IPS-20b (cell line): ENCODE measurements at regions not wholly inside any gene's neighbourhood (a gene's known extent, or its start where the extent isn't known, plus 50 kb on each side); places are given as distances from the start of the nearest gene placed in this dataset.
A peak's percentile ranks its signal among the peaks of the same experiment; 100 is the strongest.

Source experiments
- H3K27ac ChIP-seq: one replicate; pipeline ENCODE4 v1.5.1; 2013; ENCODE audit warnings: low read length
- H3K27me3 ChIP-seq: 2 replicates; pipeline ENCODE4 v1.6.1; 2013; ENCODE audit warnings: mild to moderate bottlenecking, low read length, inconsistent platforms; ENCODE audit not compliant: insufficient read depth
- H3K36me3 ChIP-seq: 2 replicates; pipeline ENCODE4 v1.6.1; 2013; ENCODE audit warnings: low read depth, mild to moderate bottlenecking, inconsistent platforms, low read length, moderate library complexity; ENCODE audit not compliant: insufficient read depth
- H3K4me1 ChIP-seq: 2 replicates; pipeline ENCODE4 v1.6.1; 2013; ENCODE audit warnings: mild to moderate bottlenecking, control low read depth, inconsistent platforms, low read length, moderate library complexity; ENCODE audit not compliant: insufficient read depth
- H3K4me3 ChIP-seq: 2 replicates; pipeline ENCODE4 v1.5.1; 2013; ENCODE audit warnings: mild to moderate bottlenecking, low read length, inconsistent platforms
- H3K9ac ChIP-seq: 2 replicates; pipeline ENCODE4 v1.6.1; 2013; ENCODE audit warnings: low read depth, mild to moderate bottlenecking, inconsistent platforms, low read length, moderate library complexity
- H3K9me3 ChIP-seq: 2 replicates; pipeline ENCODE4 v1.6.1; 2013; ENCODE audit warnings: mild to moderate bottlenecking, low read depth, low read length, inconsistent platforms; ENCODE audit not compliant: insufficient read depth

DNA sequence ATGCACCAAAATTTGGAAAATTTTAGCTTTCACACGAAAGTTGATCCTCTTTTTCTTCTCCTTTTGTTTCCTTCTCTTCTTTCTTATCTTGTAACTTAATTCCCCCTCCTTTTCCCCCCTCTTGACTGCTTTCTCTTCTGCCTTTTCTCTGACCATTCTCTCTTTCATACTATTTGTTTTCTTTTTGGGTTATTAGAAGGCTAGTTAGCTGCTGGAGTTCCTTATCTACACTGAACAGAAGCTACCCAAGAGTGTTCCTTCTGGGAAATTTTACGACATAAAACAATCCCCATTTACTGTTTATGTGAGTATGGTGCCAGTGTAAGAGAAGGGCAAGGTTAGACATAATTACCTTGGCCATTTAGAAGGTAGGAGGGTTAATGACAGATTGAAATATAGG is 218.4 kb upstream of the DTNA start:
- no peak overlapping the region for H3K27ac ChIP-seq

DNA sequence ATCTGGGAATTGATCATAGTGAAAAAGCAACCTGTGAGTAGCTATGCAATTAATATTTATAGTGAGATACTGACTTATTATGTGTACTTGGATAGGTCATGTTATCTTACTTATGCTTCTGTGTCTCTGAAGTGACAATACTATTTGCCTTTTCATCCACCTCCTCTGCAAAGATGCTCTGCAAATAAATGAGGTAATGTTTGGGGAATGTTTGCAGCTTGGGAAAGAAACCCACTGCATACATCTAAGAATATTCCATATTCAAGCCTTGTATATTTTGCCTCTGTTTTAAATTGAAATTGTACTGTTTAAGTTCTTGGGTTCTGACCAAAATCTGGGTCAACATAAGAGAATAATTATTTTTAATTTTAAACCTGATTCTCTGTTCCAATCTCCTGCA is 217.4 kb upstream of the DTNA start:
- no peaks in the 10 kb centered on the region for H3K36me3 ChIP-seq
- peaks cover 46% of the 10 kb centered on the region for H3K4me1 ChIP-seq
- peak overlapping the region; percentile 82 for H3K4me3 ChIP-seq
- H3K9me3 ChIP-seq = no peaks in the 10 kb centered on the region
- peak overlapping the region; percentile 58; the same call in 1 of the 2 replicates for H3K9ac ChIP-seq
- H3K27ac ChIP-seq = no peak overlapping the region
- peaks cover 14% of the 10 kb centered on the region for H3K27me3 ChIP-seq

More for the DNA sequence above, 218.4 kb upstream of the DTNA start:
- peaks cover 48% of the 10 kb centered on the region for H3K4me1 ChIP-seq
- no peak overlapping the region for H3K9ac ChIP-seq
- H3K36me3 ChIP-seq = no peaks in the 10 kb centered on the region
- H3K27me3 ChIP-seq = peaks cover 14% of the 10 kb centered on the region
- H3K9me3 ChIP-seq = no peaks in the 10 kb centered on the region
- no peak overlapping the region for H3K4me3 ChIP-seq

DNA sequence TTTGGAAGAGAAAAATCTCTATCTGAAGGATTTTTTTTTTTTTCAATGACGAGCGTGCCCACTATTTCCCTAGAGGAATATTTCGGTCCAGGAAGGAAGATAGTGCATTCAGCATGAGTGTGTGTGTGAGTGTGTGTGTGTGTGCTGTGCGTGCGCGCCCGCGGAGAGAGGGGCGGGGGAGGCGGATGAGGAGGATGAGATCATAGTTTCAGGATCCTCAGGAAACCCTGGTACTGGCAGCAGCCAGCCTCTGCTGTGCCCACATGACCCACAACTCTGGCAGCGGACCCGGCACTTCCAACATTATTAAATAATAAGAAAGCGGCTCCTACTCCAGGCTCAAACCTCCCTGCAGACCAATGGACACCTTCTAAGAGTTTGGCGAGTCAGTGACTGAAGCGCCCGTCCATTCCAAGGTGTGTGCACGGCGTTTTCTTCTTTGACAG is 217.0 kb upstream of the DTNA start:
- Histone ChIP-seq H3K4me3 (peak overlapping the region; percentile 82), H3K27me3 (peaks cover 14% of the 10 kb centered on the region), H3K4me1 (peaks cover 42% of the 10 kb centered on the region), H3K27ac (no peak overlapping the region), H3K9me3 (no peaks in the 10 kb centered on the region), H3K9ac (peak overlapping the region; percentile 58; the same call in 1 of the 2 replicates), H3K36me3 (no peaks in the 10 kb centered on the region)

DNA sequence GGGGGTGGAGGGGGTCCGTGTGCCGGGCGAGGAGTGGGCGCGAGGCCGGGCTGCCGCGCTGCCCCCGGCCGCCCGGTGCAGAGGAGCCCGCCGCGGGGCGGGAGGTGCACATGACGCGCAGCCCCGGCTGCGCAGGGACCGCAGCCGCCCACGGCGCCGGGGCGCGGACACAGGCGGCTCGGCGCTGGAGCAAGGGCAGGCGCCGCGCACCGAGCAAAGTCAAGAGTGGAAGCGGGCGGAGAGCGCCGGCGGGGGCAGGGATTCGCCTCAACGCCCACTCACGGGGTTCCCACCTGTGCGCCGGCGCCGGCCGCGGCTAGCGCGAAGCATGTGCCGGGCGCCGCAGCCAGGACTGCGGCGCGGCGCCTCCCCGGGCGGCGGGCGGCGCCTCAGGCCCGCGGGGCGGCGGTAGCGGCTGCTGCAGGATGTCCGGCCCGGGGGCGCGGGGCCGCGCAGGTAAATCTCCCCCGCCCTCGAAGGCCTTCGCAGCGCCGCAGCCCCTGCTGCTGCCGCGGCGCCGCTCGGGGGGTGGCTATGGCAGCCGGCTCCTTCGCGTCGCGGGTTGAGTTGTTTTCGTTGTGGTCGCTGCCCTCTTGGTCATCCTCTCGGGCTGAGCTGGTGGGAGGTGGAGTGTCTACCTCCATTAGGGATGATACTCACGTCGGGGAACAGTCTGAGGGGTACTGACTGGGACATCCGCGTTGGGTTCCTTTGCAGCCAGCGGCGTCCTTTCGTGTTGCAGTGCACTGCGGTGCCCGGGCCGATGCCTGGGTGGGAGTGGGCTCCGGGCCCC is 216.3 kb upstream of the DTNA start:
- Histone ChIP-seq H3K9ac (peak overlapping the region; percentile 67; the same call in 1 of the 2 replicates), H3K4me1 (peaks cover 36% of the 10 kb centered on the region), H3K36me3 (no peaks in the 10 kb centered on the region), H3K4me3 (peak overlapping the region; percentile 82), H3K9me3 (no peaks in the 10 kb centered on the region), H3K27ac (no peak overlapping the region), H3K27me3 (peaks cover 14% of the 10 kb centered on the region)

DNA sequence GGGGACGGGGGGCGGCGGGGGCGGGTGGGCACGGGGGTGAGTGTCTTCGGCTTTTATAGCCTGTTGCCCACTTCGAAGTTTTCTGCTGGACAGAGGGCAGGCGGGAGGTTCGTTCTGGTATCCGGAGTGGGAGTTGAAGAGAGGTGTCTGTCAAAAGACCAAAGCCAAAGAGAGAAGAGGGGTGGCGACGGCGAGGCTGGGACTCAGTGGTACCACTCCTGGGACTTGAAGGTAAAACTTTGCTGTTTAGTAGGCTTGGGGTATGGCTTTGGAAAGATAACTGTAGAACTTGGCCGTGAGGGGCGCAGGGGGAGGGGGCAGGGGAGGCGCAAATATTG is 215.8 kb upstream of the DTNA start:
- Histone ChIP-seq H3K36me3 (no peaks in the 10 kb centered on the region), H3K9ac (no peak overlapping the region), H3K27ac (no peak overlapping the region), H3K9me3 (no peaks in the 10 kb centered on the region), H3K4me3 (peak overlapping the region; percentile 82), H3K27me3 (peaks cover 14% of the 10 kb centered on the region), H3K4me1 (peaks cover 32% of the 10 kb centered on the region)

DNA sequence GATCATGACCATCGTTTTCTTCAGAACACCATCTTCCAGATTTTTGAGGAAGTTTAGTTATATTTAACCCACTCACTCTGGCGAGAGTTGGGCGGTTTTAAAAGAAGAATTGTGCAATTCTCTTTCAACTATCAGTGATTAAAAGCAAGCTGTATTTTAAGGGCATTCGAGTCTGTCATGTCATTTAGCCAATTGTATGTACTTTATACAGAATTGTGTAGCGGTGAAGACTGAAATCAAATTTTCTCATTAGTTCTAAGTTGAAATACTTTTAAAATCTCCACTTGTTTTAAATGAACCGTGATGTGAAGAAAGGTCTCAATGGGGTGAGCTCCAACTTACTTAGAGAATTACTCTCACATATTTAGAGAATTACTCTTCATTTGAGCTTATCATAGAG is 214.6 kb upstream of the DTNA start:
- H3K4me1 ChIP-seq = peaks cover 21% of the 10 kb centered on the region
- H3K27me3 ChIP-seq = peaks cover 14% of the 10 kb centered on the region
- H3K4me3 ChIP-seq = no peak overlapping the region
- no peaks in the 10 kb centered on the region for H3K9me3 ChIP-seq
- no peak overlapping the region for H3K27ac ChIP-seq
- no peaks in the 10 kb centered on the region for H3K36me3 ChIP-seq
- no peak overlapping the region for H3K9ac ChIP-seq

DNA sequence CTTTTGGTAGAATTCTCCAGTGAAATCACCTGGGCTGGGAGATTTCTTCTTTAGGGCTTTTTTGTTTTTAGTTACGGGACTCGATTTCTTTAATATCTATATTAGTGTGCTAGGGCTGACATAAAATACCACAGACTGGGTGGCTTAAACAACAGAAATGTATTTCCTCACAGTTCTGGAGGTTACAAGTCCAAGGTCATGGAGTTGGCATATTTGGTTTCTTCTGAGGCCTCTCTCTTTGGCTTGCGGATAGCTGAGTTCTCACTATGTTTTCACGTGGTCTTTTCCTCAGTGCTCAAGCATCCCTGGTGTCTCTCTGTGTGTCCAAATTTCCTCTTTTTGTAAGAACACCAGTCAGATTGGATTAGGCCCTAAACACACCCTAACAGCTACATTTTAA is 208.5 kb upstream of the DTNA start:
- Histone ChIP-seq H3K4me1 (peaks cover 6% of the 10 kb centered on the region; the same call in 1 of the 2 replicates), H3K4me3 (no peak overlapping the region), H3K9ac (no peak overlapping the region), H3K27me3 (no peaks in the 10 kb centered on the region), H3K27ac (no peak overlapping the region), H3K9me3 (peaks cover 8% of the 10 kb centered on the region), H3K36me3 (no peaks in the 10 kb centered on the region)

DNA sequence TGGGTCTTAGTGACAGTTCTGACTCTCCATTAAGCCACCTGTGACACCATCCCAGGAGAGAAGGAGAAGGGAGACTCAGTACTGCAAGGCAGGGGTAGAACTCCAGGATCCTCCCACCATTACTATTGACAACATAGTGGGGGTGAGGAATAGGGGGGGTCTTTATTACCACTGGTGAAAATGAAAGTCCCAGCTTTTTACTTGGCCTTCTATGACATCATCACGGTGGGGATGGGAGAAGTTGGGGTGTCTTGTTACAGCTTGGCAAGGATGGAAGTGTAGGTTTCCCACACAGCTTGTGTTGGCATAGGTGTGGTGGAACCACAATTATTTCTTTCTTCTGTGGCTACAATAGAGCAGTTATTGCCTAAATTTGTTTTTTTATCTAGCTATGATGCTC is 203.9 kb upstream of the DTNA start:
- Histone ChIP-seq H3K27me3 (no peaks in the 10 kb centered on the region), H3K9me3 (peaks cover 5% of the 10 kb centered on the region; the same call in 1 of the 2 replicates), H3K4me3 (no peak overlapping the region), H3K9ac (no peak overlapping the region), H3K36me3 (no peaks in the 10 kb centered on the region), H3K27ac (no peak overlapping the region), H3K4me1 (peaks cover 15% of the 10 kb centered on the region; the same call in 1 of the 2 replicates)

DNA sequence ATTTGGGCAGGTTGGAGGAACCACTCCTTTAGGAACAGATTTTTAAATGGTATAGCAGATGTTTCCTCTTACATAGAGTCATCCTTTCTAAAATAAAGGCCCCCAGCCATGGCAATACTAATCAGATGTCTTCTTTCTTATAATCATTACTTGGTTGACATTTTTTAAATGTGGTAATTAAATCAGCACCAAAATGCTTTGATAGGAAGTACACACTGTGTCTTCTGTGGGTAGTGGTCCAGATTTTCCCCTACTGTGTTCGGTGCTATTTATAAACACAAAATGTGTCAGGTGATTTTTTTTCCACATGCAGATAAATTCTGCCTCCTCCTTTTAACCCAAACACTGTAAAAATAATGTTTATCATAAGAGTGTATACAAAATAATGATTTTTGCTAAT is 200.9 kb upstream of the DTNA start:
- Histone ChIP-seq H3K4me3 (no peak overlapping the region), H3K9ac (no peak overlapping the region), H3K27ac (no peak overlapping the region), H3K36me3 (no peaks in the 10 kb centered on the region), H3K9me3 (no peaks in the 10 kb centered on the region), H3K27me3 (no peaks in the 10 kb centered on the region), H3K4me1 (peaks cover 16% of the 10 kb centered on the region; the same call in 1 of the 2 replicates)

DNA sequence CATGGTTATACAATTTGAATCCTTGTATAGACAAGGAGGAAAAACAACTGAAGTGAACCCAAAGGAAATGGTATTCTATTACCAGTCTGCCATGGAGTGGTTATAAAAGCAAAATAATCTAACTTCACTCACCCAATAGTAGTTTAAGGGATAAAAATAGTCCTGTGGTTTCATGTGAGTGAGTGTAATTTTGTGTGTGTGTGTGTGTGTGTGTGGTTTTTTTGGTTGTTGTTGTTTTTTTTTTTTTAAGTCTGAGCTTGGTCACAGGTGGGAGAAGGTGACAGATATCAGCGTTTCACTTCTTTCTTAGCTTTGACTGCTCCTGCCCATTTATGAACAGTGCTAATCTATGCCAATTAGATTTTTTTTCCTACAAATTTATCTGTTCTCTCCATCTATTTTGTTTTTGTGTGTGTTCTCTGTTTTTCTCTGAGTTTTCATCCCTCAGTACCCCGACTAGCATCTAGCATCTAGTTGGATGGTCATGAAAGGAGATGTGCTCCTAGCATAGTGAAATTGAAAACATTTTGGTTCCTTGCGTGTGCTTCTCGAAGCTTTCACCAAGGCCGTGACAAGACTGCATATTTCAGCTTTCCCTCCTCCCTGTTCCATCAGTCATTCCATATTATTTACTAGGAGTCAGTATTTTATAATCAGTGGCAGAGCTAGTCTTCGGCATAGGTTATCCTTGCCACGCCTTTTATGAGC is 200.1 kb upstream of the DTNA start:
- no peaks in the 10 kb centered on the region for H3K27me3 ChIP-seq
- H3K4me3 ChIP-seq = no peak overlapping the region
- H3K9ac ChIP-seq = no peak overlapping the region
- peaks cover 10% of the 10 kb centered on the region; the same call in 1 of the 2 replicates for H3K4me1 ChIP-seq
- H3K27ac ChIP-seq = no peak overlapping the region
- H3K36me3 ChIP-seq = no peaks in the 10 kb centered on the region
- no peaks in the 10 kb centered on the region for H3K9me3 ChIP-seq

DNA sequence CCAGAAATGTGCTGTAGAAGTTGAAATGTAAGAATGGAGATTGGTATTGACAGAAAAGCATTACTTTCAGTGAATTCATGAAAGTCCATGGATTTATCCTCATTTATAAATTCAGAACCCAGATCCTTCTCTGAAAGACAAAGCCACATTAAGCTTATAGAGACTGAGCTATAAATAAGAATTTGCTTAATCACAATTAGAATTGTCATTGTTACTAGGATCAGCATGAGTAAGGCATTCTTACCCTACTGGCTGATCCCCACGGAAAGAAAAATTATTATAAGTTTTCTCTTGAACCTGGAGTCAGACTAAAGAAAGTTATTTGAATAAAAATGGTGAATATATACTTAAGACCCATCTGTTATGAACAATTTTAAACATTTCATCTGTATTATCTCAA is 199.2 kb upstream of the DTNA start:
- Histone ChIP-seq H3K27me3 (no peaks in the 10 kb centered on the region), H3K4me1 (peaks cover 10% of the 10 kb centered on the region; the same call in 1 of the 2 replicates), H3K4me3 (no peak overlapping the region)

DNA sequence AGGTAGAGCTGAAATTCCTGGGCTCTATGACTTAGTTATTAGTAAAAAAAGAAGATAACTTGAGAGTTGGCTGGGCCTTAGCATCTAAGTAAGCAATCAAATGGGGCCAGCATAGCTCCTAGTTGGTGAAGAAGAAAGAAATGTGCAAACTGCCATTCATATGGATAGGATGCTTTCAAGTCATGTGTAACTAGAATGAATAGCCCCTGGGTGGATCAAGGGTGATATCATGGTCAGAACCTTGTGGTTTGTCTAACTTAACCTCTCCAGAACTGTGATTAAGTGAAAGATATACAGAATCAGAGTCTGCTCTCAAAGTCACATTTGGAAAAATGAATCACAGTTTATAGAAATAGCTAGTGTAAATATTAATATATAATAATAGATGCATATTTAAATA is 198.7 kb upstream of the DTNA start:
- Histone ChIP-seq H3K27ac (no peak overlapping the region), H3K4me1 (peaks cover 10% of the 10 kb centered on the region; the same call in 1 of the 2 replicates), H3K27me3 (no peaks in the 10 kb centered on the region)

More for the DNA sequence above, 199.2 kb upstream of the DTNA start:
- no peaks in the 10 kb centered on the region for H3K36me3 ChIP-seq
- H3K9ac ChIP-seq = no peak overlapping the region
- peaks cover 6% of the 10 kb centered on the region; the same call in 1 of the 2 replicates for H3K9me3 ChIP-seq
- H3K27ac ChIP-seq = no peak overlapping the region

More for the DNA sequence above, 198.7 kb upstream of the DTNA start:
- no peak overlapping the region for H3K9ac ChIP-seq
- H3K9me3 ChIP-seq = peaks cover 6% of the 10 kb centered on the region
- H3K36me3 ChIP-seq = no peaks in the 10 kb centered on the region
- H3K4me3 ChIP-seq = no peak overlapping the region
